GM13977 (cell line): ENCODE measurements at regions not wholly inside any gene's neighbourhood (a gene's known extent, or its start where the extent isn't known, plus 50 kb on each side); places are given as distances from the start of the nearest gene placed in this dataset.

ENCODE experiments used
- DNase-seq: peaks from one replicate; pipeline ENCODE4 v3.0.0; 2012; ENCODE audit warnings: low spot score
- CTCF ChIP-seq: IDR thresholded peaks from 2 replicates; pipeline ENCODE4 v1.5.1; 2012; ENCODE audit warnings: mild to moderate bottlenecking, control low read depth; ENCODE audit not compliant: insufficient read depth; ENCODE audit errors: extremely low read depth, missing control alignments
- in situ Hi-C: fragments of 300-500 bp; cut with MboI; formaldehyde crosslinking; loops from one replicate; pipeline ENCODE4 v1.12.0; 2022; ENCODE audit warnings: low sequenced_read_pairs, low pct_unique_long_range_greater_than_20kb, mixed read lengths, inconsistent platforms; ENCODE audit not compliant: unreplicated experiment

GRCh38 chr3:71881041-71881440 lies 96.1 kb upstream of the PROK2 start:
- TF ChIP-seq CTCF: no peak
- in situ Hi-C loops: no loop called here
- no peak for DNase-seq

GRCh38 chr3:71879089-71879488 lies 94.1 kb upstream of the PROK2 start:
- no peak for TF ChIP-seq CTCF
- DNase-seq: no peak
- in situ Hi-C loops: loop anchor here (10.0 kb wide), 1 partner anchor 386 kb away; no protein-coding TSS in a partner anchor

GRCh38 chr3:71876135-71877105 lies 91.5 kb upstream of the PROK2 start:
- DNase-seq: no peak
- no peak for TF ChIP-seq CTCF
- in situ Hi-C loops: loop anchor here (10.0 kb wide), 1 partner anchor 388 kb away; no protein-coding TSS in a partner anchor

- DNase-seq: peak; percentile 71
- peak; percentile 94 for TF ChIP-seq CTCF
- in situ Hi-C loops: loop anchor here (10.0 kb wide), 1 partner anchor 389 kb away; no protein-coding TSS in a partner anchor
Measured at GRCh38 chr3:71875461-71875947, 90.6 kb upstream of the PROK2 start.

GRCh38 chr3:71874618-71875017 lies 89.7 kb upstream of the PROK2 start:
- in situ Hi-C loops: loop anchor here (10.0 to 25.0 kb wide), 2 partner anchors 390 to 1213 kb away; no protein-coding TSS in a partner anchor
- DNase-seq: no peak
- TF ChIP-seq CTCF: no peak

- no peak for DNase-seq
- in situ Hi-C loops: loop anchor here (10.0 to 25.0 kb wide), 2 partner anchors 392 to 1214 kb away; no protein-coding TSS in a partner anchor
- TF ChIP-seq CTCF: no peak
Measured at GRCh38 chr3:71873093-71873611, 88.2 kb upstream of the PROK2 start.
